ENCODE measurements at regions not wholly inside any gene's neighbourhood (a gene's known extent, or its start where the extent isn't known, plus 50 kb on each side); places are given as distances from the start of the nearest gene placed in this dataset.

DNA sequence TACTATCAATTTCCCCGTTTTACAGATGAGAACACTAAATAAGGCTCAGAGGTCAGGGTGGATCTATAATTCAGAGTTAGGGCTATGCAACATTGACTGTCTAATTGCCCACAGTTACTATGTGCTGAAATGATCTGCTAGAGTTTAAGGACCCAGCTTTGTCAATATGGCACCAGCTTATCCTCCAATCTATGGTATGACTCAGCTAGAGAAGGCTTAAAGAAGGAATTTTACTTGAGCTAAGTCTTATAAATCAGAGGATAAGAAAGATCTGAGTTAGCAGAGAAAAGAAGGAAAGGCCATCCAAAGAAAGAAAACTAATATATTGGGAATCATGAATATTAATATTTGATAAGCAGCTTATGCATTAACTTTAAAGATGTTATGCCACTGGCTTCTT, 78.1 kb downstream of the ASB9 start:
- H3K4me3 ChIP-seq (ENCODE audit: control insufficient read depth, low read depth, low read length), result no peak overlapping the region
- TF ChIP-seq, protein P1, sequence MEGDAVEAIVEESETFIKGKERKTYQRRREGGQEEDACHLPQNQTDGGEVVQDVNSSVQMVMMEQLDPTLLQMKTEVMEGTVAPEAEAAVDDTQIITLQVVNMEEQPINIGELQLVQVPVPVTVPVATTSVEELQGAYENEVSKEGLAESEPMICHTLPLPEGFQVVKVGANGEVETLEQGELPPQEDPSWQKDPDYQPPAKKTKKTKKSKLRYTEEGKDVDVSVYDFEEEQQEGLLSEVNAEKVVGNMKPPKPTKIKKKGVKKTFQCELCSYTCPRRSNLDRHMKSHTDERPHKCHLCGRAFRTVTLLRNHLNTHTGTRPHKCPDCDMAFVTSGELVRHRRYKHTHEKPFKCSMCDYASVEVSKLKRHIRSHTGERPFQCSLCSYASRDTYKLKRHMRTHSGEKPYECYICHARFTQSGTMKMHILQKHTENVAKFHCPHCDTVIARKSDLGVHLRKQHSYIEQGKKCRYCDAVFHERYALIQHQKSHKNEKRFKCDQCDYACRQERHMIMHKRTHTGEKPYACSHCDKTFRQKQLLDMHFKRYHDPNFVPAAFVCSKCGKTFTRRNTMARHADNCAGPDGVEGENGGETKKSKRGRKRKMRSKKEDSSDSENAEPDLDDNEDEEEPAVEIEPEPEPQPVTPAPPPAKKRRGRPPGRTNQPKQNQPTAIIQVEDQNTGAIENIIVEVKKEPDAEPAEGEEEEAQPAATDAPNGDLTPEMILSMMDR (IDR thresholded peaks at IDR 0.05; ENCODE audit: control insufficient read depth, insufficient read depth, low read depth, low read length, missing control alignments), result no peak
- DNase-seq (ENCODE audit: low read depth), result no peak

DNA sequence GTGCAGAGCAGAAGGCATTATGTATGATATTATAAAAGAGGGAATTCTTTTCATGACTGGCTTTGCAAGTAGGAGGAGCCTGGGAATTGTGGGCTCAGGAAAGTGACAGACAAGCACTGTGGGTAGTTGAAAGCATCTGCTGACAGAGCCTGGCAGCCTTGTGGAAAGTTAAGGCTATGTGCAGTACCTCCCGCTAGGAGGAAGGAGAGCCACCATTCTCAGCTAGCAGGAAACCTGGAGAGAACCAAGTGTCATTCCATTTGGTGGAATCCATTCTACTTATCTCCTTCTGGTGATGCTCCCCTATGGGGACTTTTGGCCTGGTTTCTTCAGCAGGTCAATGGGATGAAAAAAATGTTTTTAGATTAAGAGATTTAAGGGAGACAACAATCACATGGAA, 81.8 kb downstream of the ASB9 start:
- no peak overlapping the region for H3K4me3 ChIP-seq (ENCODE audit: control insufficient read depth, low read depth, low read length)
- TF ChIP-seq, protein P1 (IDR thresholded peaks at IDR 0.05; ENCODE audit: control insufficient read depth, insufficient read depth, low read depth, low read length, missing control alignments), result no peak
- DNase-seq (ENCODE audit: low read depth), result no peak

DNA sequence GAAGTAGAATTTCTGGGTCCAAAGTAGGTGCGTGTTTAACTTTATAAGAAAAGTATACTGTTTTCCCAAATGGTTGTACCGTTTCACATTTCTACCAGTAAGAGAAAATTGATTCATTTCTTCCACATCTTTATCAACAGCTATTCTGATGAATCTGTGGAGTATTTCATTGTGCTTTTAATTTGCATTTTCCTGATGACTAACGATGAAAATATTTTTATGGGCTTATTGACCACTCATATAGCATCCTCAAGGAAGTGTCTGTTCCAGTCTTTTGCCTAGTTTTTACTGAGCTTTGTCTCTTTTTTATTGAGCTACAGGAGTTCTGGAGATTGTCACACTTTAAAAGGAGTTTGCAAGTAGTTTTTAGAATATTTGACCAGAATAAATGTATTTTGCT, 92.6 kb downstream of the ASB9 start:
- no peak for DNase-seq (ENCODE audit: low read depth)
- H3K4me3 ChIP-seq (ENCODE audit: control insufficient read depth, low read depth, low read length), result no peak overlapping the region
- TF ChIP-seq, protein P1 (IDR thresholded peaks at IDR 0.05; ENCODE audit: control insufficient read depth, insufficient read depth, low read depth, low read length, missing control alignments), result no peak

DNA sequence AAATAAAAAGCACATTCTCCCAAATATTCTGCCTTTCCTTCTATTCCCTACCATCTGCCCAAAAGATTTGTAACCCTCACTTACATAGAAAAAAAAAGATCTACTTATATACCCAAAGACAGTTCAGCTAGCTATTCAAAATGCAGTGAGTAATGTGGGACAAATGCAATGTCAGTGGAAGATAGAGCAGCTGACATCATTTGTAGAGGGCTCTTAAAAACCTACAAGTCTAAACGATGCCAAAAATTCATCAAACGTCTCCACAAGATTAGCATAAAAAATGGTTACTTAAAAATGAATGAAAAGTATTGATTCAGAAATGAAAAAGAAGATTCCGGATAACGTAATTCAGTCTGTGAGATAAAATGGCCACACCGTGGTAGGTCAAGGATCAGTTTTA, 96.5 kb downstream of the ASB9 start:
- TF ChIP-seq, protein P1 (IDR thresholded peaks at IDR 0.05; ENCODE audit: control insufficient read depth, insufficient read depth, low read depth, low read length, missing control alignments), result no peak
- DNase-seq (ENCODE audit: low read depth), result no peak
- no peak overlapping the region for H3K4me3 ChIP-seq (ENCODE audit: control insufficient read depth, low read depth, low read length)

DNA sequence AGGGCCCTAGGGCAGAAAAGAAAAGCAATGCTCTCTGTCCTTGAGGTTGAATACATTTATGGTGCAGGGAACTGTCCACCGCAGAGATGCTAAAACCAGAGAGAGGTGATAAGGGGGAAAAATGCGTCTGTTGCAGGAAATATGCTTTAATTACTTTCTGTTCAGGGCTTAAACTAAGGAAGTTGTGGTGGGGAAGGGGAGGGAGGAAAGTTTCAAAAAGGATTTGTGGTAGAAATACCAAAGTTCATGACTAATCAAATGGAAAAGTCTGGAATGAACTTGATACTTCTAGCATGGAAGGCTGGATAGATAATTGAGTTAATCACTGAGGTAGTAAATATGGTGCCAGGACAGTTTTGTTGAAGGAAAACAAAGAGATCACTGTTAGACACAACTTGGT, 99.0 kb downstream of the ASB9 start:
- TF ChIP-seq, protein P1 (IDR thresholded peaks at IDR 0.05; ENCODE audit: control insufficient read depth, insufficient read depth, low read depth, low read length, missing control alignments), result no peak
- no peak for DNase-seq (ENCODE audit: low read depth)

DNA sequence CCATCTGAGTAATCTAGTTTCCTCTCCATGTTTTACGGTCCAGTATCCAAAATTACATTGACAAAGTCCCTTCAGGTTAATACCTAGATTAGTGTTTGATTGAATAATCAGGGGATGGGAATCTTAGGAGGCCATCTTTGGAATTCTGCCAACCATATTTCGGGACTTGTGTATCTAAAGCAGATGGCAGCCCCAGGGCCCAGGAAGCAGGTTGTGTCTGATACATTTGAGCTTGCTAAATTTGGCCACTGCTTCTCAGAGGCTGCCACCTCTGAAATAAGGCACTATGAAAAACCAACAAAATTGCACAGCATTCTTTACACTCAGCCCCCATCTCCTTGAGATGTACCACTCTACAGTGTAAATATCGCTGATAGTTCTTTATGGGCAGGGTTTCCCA, 102.1 kb downstream of the ASB9 start:
- TF ChIP-seq, protein P1 (IDR thresholded peaks at IDR 0.05; ENCODE audit: control insufficient read depth, insufficient read depth, low read depth, low read length, missing control alignments), result no peak
- no peak for DNase-seq (ENCODE audit: low read depth)
- H3K4me3 ChIP-seq (ENCODE audit: control insufficient read depth, low read depth, low read length), result no peak overlapping the region

More for the DNA sequence above, 99.0 kb downstream of the ASB9 start:
- H3K4me3 ChIP-seq (ENCODE audit: control insufficient read depth, low read depth, low read length), result no peak overlapping the region

DNA sequence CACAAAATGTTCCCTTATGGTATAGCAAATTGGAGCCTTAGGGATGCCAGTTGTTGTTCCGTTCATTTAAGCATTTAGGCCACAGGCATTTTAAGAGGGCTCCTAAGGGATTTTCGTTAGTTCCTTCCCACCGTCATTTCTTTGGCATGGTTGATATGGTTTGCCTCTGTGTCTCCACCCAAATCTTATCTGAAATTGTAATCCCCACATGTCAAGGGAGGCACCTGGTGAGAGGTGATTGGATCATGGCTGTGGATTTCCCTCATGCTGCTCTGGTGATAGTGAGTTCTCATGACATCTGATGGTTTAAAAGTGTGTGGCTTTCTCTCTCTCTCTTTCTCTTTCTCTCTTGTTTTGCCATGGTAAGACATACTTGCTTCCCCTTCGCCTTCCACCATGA, 104.1 kb downstream of the ASB9 start:
- TF ChIP-seq, protein P1 (IDR thresholded peaks at IDR 0.05; ENCODE audit: control insufficient read depth, insufficient read depth, low read depth, low read length, missing control alignments), result no peak
- DNase-seq (ENCODE audit: low read depth), result no peak
- no peak overlapping the region for H3K4me3 ChIP-seq (ENCODE audit: control insufficient read depth, low read depth, low read length)

Data from AG09309 (cell line).